ENCODE measurements at regions not wholly inside any gene's neighbourhood (a gene's known extent, or its start where the extent isn't known, plus 50 kb on each side); places are given as distances from the start of the nearest gene placed in this dataset.

- peaks cover 30% of the 10 kb centered on the region for H3K4me1 Mint-ChIP-seq
- H3K36me3 Mint-ChIP-seq (ENCODE audit: low read depth) = no peaks in the 10 kb centered on the region
- no peak overlapping the region for H3K4me3 Mint-ChIP-seq
- no peak for DNase-seq
- H3K27ac Mint-ChIP-seq = peak overlapping the region; percentile 56
- ATAC-seq = no peak
- H3K27me3 Mint-ChIP-seq = peaks cover 2% of the 10 kb centered on the region
- no peaks in the 10 kb centered on the region for H3K9me3 Mint-ChIP-seq
Observed at GRCh38 chr5:110104060-110104725, 414.5 kb downstream of the MAN2A1 start.

DNA sequence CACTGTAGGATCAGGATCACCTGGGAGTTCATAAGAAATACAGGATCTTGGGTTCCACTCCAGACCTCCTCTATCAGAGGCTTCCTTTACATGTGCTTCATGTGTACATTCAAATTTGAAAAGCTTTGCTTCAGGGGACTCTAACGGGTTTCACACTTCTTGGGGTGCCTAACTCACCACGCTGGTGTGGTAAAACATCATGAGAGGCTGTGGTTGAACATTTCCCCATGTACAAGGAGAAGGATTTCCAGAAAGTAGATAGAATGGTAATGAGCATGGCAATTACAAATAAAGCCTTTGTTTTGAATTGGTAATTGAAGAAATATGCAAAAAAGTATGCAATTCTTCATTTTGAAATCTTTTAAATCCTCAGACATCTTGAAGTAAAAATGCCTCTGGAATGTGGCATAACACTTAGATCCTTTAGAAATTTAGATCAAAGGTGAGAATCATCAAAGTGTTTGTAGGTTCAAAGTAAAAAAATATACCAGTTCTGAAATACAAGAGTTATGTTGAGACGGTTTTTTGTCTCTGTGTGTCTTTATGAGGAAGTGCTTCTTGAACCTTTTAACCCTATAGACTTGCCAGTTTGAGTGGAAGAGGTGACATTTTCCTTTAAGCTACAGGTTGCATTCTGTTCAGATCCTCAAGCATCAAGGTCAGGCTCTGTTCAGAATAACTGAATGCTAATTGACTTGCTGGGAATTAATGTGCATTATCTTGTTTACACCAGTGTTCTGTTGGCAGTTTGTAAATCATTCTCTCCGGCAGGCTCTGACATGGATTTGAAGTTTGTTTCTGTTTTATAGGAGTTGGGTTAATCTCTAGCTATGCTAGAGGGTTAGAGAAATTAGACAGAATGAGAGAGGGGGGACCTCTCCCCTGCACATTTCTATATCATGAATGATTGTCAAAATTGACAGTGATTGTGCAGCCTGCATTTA lies 415.3 kb downstream of the MAN2A1 start:
- peaks cover 30% of the 10 kb centered on the region for H3K4me1 Mint-ChIP-seq
- H3K4me3 Mint-ChIP-seq = no peak overlapping the region
- no peaks in the 10 kb centered on the region for H3K27me3 Mint-ChIP-seq
- H3K9me3 Mint-ChIP-seq = no peaks in the 10 kb centered on the region
- DNase-seq (no peak), ATAC-seq (peak; percentile 28)
- no peaks in the 10 kb centered on the region for H3K36me3 Mint-ChIP-seq (ENCODE audit: low read depth)
- H3K27ac Mint-ChIP-seq = peak overlapping the region; percentile 56

- no peaks in the 10 kb centered on the region for H3K36me3 Mint-ChIP-seq (ENCODE audit: low read depth)
- H3K4me3 Mint-ChIP-seq = no peak overlapping the region
- H3K4me1 Mint-ChIP-seq = peaks cover 30% of the 10 kb centered on the region
- ATAC-seq (no peak), DNase-seq (no peak)
- no peak overlapping the region for H3K27ac Mint-ChIP-seq
- H3K27me3 Mint-ChIP-seq = no peaks in the 10 kb centered on the region
- H3K9me3 Mint-ChIP-seq = no peaks in the 10 kb centered on the region
Observed at GRCh38 chr5:110105692-110106091, 416.0 kb downstream of the MAN2A1 start.

- no peak for ATAC-seq
- no peak overlapping the region for H3K4me3 Mint-ChIP-seq
- H3K27ac Mint-ChIP-seq = no peak overlapping the region
- DNase-seq = no peak
- no peaks in the 10 kb centered on the region for H3K27me3 Mint-ChIP-seq
- H3K4me1 Mint-ChIP-seq = peaks cover 30% of the 10 kb centered on the region
- H3K36me3 Mint-ChIP-seq (ENCODE audit: low read depth) = no peaks in the 10 kb centered on the region
- H3K9me3 Mint-ChIP-seq = no peaks in the 10 kb centered on the region
Observed at GRCh38 chr5:110106750-110107149, 417.0 kb downstream of the MAN2A1 start.

DNA sequence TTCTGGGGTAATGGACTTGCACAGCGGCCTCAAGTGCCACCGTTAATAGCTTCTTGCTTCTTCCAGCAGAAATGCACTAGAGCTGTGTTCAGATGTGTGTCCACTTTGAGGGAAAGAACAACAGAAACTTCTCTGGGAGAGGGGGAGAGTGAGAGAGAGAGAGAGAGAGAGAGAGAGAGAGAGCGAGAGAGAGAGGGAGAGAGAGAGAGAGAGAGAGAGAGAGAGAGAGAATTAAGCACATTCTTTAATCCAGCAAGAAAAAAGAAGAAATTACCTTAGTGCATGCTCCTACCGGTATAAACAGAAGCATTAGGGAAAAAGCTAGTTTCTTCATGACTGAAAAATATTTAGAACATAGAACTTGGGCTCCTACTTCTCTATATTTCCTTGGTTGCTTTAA lies 418.8 kb downstream of the MAN2A1 start:
- no peaks in the 10 kb centered on the region for H3K27me3 Mint-ChIP-seq
- DNase-seq (no peak), ATAC-seq (no peak)
- no peak overlapping the region for H3K27ac Mint-ChIP-seq
- H3K9me3 Mint-ChIP-seq = no peaks in the 10 kb centered on the region
- peaks cover 28% of the 10 kb centered on the region for H3K4me1 Mint-ChIP-seq
- H3K36me3 Mint-ChIP-seq (ENCODE audit: low read depth) = no peaks in the 10 kb centered on the region
- no peak overlapping the region for H3K4me3 Mint-ChIP-seq

DNA sequence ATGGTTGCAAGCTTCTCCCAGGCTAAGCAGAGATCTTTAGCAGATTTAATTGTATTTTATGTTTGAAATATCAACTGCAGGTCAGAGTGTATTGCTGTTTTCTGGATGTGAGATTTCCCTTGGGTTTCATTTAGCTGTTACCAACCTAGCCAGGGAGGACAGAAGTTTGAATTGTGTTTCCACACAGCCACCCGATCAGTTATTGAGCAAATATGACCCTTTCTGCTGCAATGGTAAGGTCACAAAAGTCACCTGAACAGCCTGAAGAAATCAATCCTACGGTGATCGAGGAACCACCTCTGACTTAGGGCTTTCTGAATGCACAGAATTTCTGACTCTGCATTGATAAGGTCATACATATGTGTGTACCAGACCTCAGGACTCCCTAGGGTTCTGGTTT lies 419.9 kb downstream of the MAN2A1 start:
- DNase-seq (no peak), ATAC-seq (no peak)
- Mint-ChIP-seq H3K27ac (no peak overlapping the region), H3K4me3 (no peak overlapping the region), H3K4me1 (peaks cover 17% of the 10 kb centered on the region), H3K27me3 (no peaks in the 10 kb centered on the region), H3K9me3 (no peaks in the 10 kb centered on the region), H3K36me3 (ENCODE audit: low read depth) (no peaks in the 10 kb centered on the region)

- Mint-ChIP-seq H3K9me3 (peaks cover 4% of the 10 kb centered on the region), H3K4me3 (no peak overlapping the region), H3K36me3 (ENCODE audit: low read depth) (no peaks in the 10 kb centered on the region), H3K27ac (no peak overlapping the region), H3K4me1 (peaks cover 4% of the 10 kb centered on the region), H3K27me3 (no peaks in the 10 kb centered on the region)
- ATAC-seq (no peak), DNase-seq (no peak)
Observed at GRCh38 chr5:110112348-110112747, 422.6 kb downstream of the MAN2A1 start.

DNA sequence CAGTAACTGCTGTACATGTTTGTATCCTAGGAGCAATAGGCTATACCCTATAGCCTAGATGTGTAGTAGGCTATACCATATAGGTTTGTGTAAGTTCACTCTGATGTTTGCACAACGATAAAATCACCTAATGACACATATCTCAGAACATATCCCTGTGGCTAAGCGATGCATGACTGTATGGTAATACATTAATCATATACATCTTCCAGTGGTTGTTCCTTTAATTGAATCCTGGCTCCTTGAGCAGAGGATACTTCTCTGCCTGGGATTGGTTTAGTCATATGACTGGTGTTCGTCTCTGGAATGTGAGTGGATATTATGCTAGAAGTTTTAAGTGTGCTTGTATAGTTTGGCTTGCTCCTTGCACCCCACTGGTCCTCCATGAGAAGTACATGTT lies 425.8 kb downstream of the MAN2A1 start:
- Mint-ChIP-seq H3K36me3 (ENCODE audit: low read depth) (peaks cover 3% of the 10 kb centered on the region), H3K4me1 (no peaks in the 10 kb centered on the region), H3K9me3 (peaks cover 20% of the 10 kb centered on the region), H3K27me3 (no peaks in the 10 kb centered on the region), H3K27ac (no peak overlapping the region), H3K4me3 (no peak overlapping the region)
- ATAC-seq (no peak), DNase-seq (no peak)

- Mint-ChIP-seq H3K4me3 (no peak overlapping the region), H3K36me3 (ENCODE audit: low read depth) (peaks cover 3% of the 10 kb centered on the region), H3K4me1 (no peaks in the 10 kb centered on the region), H3K27ac (no peak overlapping the region), H3K27me3 (no peaks in the 10 kb centered on the region), H3K9me3 (peaks cover 20% of the 10 kb centered on the region)
- ATAC-seq = no peak
- DNase-seq = no peak
Observed at GRCh38 chr5:110116539-110116938, 426.8 kb downstream of the MAN2A1 start.

DNA sequence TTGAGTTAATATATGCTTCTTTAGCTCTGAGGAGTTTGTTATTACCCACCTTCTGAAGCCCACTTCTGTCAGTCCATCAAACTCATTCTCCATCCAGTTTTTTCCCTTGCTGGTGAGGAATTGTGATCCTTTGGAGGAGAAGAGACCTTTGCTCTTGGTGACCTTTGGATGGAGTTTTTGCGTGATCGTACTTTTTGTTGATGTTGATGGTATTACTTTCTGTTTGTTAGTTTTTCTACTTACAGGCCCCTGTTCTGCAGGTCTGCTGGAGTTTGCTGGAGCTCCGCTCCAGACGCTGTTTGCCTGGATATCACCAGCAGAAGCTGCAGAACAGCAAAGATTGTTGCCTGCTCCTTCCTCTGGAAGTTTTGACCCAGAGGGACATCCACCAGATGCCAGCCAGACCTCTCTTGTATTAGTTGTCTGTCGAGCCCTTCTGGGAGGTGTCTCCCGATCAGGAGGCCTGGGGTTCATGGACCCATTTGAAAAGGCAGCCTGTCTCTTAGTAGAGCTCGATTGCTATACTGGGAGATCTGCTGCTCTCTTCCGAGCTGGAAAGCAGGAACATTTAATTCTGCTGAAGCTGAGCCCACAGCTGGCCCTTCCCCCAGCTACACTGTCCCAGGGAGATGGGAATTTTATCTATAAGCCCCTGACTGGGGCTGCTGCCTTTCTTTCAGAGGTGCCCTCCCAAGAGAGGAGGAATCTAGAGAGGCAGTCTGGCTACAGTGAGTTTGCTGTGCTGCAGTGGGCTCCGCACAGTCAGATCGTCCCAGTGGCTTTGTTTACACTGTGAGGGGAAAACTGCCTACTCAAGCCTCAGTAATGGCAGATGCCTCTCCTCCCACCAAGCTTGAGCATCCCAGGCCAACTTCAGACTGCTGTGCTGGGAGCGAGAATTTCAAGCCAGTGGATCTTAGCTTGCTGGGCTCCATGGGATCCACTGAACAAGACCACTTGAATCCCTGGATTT lies 445.5 kb downstream of the MAN2A1 start:
- Mint-ChIP-seq H3K27me3 (no peaks in the 10 kb centered on the region), H3K36me3 (ENCODE audit: low read depth) (peaks cover 7% of the 10 kb centered on the region)
- ATAC-seq = no peak

GRCh38 chr5:110150199-110150598 lies 460.5 kb downstream of the MAN2A1 start:
- Mint-ChIP-seq H3K27me3 (no peaks in the 10 kb centered on the region), H3K27ac (no peak overlapping the region), H3K4me1 (peaks cover 7% of the 10 kb centered on the region), H3K4me3 (no peak overlapping the region), H3K9me3 (no peaks in the 10 kb centered on the region), H3K36me3 (ENCODE audit: low read depth) (no peaks in the 10 kb centered on the region)
- DNase-seq = no peak
- no peak for ATAC-seq

More for the DNA sequence above, 445.5 kb downstream of the MAN2A1 start:
- Mint-ChIP-seq H3K9me3 (peaks cover 42% of the 10 kb centered on the region), H3K4me3 (no peak overlapping the region), H3K4me1 (no peaks in the 10 kb centered on the region), H3K27ac (no peak overlapping the region)
- DNase-seq = no peak

- DNase-seq = no peak
- H3K36me3 Mint-ChIP-seq (ENCODE audit: low read depth) = no peaks in the 10 kb centered on the region
- no peaks in the 10 kb centered on the region for H3K27me3 Mint-ChIP-seq
- H3K4me1 Mint-ChIP-seq = no peaks in the 10 kb centered on the region
- H3K27ac Mint-ChIP-seq = no peak overlapping the region
- no peak for ATAC-seq
- no peaks in the 10 kb centered on the region for H3K9me3 Mint-ChIP-seq
- H3K4me3 Mint-ChIP-seq = no peak overlapping the region
Observed at GRCh38 chr5:110159202-110159601, 469.5 kb downstream of the MAN2A1 start.

GRCh38 chr5:110161162-110161561 lies 471.4 kb downstream of the MAN2A1 start:
- no peak for DNase-seq
- no peak overlapping the region for H3K4me3 Mint-ChIP-seq
- H3K36me3 Mint-ChIP-seq (ENCODE audit: low read depth) = no peaks in the 10 kb centered on the region
- no peaks in the 10 kb centered on the region for H3K27me3 Mint-ChIP-seq
- no peaks in the 10 kb centered on the region for H3K9me3 Mint-ChIP-seq
- no peaks in the 10 kb centered on the region for H3K4me1 Mint-ChIP-seq
- no peak overlapping the region for H3K27ac Mint-ChIP-seq
- no peak for ATAC-seq

DNA sequence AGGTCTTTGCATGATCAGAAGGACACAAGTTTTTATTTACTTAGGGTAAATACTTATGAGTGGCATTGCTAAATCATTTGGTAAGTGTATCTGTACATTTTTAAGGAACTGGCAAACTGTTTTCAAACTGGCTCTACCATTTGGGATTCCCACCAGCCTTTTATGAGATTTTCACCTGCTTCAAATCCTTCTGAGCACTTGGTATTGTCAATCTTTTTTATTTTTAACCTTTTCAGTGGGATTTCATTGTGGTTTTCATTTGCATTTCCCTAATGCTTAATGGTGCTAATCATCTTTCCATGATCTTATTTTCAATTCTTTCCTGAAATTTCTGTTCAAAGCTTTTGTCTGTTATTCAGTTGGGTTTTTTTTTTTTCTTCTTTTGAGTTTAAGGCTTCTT lies 475.6 kb downstream of the MAN2A1 start:
- no peak for DNase-seq
- H3K9me3 Mint-ChIP-seq = peaks cover 3% of the 10 kb centered on the region
- no peaks in the 10 kb centered on the region for H3K27me3 Mint-ChIP-seq
- no peak for ATAC-seq
- H3K4me1 Mint-ChIP-seq = no peaks in the 10 kb centered on the region
- H3K27ac Mint-ChIP-seq = no peak overlapping the region
- H3K36me3 Mint-ChIP-seq (ENCODE audit: low read depth) = no peaks in the 10 kb centered on the region
- no peak overlapping the region for H3K4me3 Mint-ChIP-seq

Measured in activated naive CD8-positive, alpha-beta T cell treated with anti-CD3 and anti-CD28 coated beads, Interleukin-2, amount 50 U/mL, for 24 hours (primary cell).